ENCODE measurements at regions not wholly inside any gene's neighbourhood (a gene's known extent, or its start where the extent isn't known, plus 50 kb on each side); places are given as distances from the start of the nearest gene placed in this dataset.

DNA sequence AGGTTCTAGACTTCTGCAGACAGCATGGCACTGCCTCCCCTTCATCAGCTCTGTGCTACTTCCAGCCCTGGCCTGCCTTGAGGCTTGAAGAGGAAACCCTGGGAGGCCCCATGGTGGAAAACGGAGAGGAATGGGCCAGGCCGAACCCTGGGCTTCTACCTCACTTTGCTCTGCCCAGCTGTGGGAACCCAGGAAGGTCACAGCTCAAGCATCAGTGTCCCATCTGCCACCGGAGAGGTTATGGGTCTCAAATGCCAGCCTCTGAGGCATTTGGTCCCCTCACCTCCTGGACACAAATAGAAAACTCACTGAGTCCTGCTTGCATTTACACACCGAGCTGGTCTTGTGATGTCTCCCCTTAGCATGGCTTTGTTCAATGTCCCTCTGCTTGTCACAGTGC lies 80.1 kb upstream of the ALDH1B1 start:
- DNase-seq (ENCODE audit: low spot score): no peak

- DNase-seq (ENCODE audit: low spot score): no peak
These were observed 80.9 kb upstream of the ALDH1B1 start for GRCh38 chr9:38311382-38312270.

DNA sequence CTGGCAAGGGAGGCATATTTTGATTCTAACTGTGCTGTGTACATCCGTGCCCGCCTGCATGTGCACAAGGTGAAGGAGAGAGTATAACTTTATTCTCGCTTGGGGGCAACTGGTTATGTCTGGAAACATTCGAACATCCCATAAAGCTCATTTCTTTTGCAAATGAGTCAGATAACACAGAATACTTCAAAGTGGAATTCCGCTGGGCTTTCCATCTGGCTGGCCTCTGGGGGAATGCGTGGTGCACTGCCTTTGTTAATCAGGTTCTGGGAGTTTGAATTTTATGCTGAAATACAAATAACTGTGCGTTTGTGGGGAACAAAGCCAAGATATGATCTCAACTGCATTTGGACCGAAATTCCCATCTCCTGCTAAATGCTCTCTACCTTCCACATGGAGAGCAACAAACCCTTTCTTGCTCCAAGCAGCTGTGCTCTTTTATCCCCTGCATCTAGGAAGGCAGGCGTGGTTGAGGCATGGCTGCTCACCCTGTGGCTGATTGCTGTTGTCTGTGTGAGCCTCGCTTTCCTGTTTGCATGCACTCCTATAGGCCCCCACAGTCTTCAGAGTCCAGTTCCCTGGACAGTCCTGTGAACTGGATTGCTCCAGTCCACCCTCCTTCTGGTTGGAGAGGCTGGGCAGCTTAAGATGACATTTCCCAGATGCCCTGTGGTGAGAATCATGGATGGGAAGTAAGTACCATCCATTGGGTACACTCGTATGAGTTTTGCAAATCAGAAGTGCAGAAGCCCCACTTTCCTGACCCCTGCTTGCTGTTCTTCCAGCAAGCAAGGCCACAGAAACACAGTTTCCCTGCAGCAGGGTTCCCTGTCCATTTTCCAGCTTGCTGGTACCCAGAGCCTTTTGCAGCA lies 82.9 kb upstream of the ALDH1B1 start:
- no peak for DNase-seq (ENCODE audit: low spot score)

- DNase-seq (ENCODE audit: low spot score): no peak
These were observed 84.4 kb upstream of the ALDH1B1 start for GRCh38 chr9:38308136-38308535.

- no peak for DNase-seq (ENCODE audit: low spot score)
These were observed 85.6 kb upstream of the ALDH1B1 start for GRCh38 chr9:38306899-38307298.

DNA sequence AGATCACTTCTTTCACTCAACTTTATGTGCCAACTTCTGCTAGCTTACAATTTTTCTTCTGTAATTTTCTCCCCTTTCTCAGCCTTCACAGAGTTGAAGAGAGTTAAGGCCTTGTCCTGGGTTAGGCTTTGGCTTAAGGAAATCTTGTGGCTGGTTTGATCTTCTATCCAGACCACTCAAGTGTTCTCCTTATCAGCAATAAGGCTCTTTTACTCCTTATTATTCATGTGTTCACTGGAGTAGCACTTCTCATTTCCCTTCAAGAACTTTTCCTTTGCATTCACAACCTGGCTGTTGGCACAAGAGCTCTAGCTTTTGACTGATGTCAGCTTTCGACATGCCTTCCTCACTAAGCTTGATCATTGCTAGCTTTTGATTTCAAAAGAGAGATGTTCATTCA lies 86.9 kb upstream of the ALDH1B1 start:
- no peak for DNase-seq (ENCODE audit: low spot score)

DNA sequence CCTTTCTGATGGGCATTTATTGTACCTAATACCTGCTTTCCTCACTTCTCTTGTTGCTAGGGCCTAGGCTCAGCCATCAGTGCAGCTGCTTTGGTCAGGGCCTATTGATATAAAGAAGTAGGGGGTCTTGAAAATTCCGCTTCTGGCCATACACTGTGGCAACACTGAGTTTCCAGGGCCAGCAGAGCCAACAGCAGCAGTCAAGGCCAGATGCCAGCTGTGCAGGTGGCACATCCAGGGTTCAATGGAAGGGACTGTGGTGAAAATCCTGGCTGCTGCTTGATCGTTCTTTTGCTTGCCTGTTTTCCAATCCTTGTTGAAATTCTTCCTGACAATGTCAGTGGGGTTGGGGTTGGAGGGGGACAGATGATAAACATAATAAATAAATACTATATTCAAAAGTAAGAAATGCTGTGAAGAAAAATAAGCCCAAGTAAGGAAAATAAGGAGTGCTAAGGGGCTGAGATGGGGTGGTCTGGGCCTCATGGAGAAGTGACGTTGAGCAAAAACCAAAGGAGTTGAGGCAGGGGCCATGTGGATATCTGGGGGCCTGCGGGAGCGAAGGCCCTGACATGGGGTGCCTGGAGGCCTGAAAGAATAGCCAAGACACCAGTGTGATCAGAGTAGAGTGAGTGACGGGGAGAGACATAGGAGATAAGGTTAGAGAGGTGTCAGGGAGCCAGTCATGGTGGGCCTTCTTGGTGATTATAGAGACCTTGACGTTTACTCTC lies 91.0 kb upstream of the ALDH1B1 start:
- DNase-seq (ENCODE audit: low spot score): no peak

DNA sequence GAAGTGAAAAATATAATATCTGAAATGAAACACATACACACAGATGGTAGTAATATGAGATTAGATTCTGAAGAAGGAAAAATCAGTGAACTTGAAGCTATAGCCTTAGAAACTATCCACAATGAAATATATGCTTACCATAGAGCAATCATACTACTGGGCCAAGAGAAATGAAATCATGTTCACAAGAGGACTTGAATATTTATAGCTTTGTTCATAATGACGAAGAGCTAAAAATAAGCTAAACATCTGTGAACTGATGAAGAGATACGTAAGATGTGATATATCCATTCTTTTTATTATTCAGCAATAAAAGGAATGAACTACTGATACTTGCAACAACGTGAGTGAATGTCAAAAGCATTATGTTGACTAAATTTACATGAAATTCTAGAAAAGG lies 92.6 kb upstream of the ALDH1B1 start:
- no peak for DNase-seq (ENCODE audit: low spot score)

GRCh38 chr9:38298904-38299303 lies 93.6 kb upstream of the ALDH1B1 start:
- DNase-seq (ENCODE audit: low spot score): no peak

DNA sequence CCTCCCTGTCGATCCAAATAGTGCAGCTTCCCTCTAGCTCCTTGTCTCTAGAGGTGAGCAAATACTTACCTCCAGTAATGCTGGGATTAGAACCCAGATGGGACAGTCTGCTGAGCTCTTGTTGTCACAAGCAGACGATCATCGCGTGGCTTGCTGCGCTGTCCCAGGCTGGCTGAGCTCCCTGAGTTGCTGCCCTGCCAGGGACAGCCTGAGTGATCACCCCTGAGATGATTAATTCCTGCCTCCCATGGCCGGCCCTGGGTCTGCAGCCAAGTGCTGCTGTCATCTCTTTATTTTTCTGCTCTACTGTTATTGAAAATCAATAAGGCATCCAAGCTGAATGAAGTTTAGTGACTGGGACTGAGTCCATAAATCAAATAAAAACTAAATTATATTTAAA lies 94.0 kb upstream of the ALDH1B1 start:
- no peak for DNase-seq (ENCODE audit: low spot score)

DNA sequence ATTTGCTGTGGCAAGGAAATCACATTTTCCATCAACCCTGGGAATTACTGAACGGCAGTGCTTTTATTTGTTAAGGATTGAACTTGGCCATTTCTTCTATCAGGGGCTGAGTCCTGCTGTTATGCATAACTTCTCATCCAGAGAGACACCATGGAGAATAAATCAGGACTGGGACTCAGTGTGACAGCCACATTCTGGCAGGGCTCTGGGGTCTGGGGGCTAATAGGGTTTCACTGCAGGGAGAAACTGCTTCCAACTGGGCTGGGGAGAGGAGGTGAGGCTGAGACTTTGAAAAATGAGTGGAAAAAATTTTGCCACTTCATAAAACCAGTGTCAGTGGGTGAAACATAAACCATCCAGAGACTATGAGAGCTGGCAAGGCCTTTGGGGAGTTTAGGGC lies 95.7 kb upstream of the ALDH1B1 start:
- DNase-seq (ENCODE audit: low spot score): no peak

- DNase-seq (ENCODE audit: low spot score): no peak
These were observed 96.7 kb upstream of the ALDH1B1 start for GRCh38 chr9:38295764-38296163.

- DNase-seq (ENCODE audit: low spot score): no peak
These were observed 98.1 kb upstream of the ALDH1B1 start for GRCh38 chr9:38294220-38294960.

DNA sequence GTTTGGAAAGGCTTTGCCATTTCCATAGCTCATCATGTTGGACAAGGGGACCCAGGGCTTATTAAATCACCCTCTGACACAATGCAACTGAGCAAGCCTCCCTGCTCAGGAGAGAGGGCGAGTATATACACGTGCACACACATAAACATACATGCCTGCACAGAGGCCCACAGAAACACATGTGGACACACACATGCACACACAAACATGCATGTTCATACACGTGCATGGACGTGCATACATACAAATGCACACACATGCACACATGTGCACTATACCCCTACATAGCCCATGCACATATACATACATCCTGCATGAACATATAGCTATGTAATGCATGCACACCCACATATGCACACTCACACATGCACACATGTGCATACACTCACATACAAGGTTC lies 99.5 kb upstream of the ALDH1B1 start:
- DNase-seq (ENCODE audit: low spot score): no peak

DNA sequence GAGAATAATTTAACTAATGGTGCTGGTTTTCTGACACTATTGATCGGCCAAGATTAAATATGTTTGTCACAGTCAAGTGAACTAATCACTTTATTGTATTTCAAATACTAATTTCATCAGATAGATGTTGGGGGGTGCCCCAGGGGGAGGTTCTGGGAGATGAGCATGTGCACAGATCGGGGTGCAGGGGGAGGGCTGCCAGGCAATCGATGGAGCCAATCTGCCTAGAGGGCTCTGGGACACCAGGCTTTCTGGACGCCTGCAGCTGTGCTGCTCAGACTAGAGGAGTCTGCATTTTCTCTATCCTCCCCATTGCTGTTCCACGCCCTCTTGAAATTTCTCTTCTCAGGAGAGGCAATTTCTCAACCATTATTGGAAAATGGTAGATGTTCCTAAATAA lies 100.0 kb upstream of the ALDH1B1 start:
- DNase-seq (ENCODE audit: low spot score): no peak

DNA sequence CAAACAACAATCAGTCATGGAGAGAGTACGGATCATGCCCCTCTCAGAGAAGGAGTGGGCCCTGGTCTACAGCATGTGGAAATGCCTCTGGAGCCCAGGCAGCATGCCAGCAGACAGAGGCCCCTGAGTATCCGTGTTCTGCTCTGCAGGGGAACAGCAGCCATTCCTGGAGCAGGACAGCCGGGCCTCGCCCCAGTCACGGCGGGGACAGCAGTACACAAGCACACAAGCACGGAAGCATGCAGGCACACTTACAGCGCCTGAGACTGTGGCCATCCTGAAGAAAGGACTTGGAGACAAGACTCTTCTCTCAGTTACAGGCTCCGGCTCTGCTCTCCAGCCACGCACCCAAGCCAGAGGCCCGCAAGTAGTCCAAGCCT lies 102.6 kb upstream of the ALDH1B1 start:
- DNase-seq (ENCODE audit: low spot score): no peak

GRCh38 chr9:38289236-38289865 lies 103.2 kb upstream of the ALDH1B1 start:
- DNase-seq (ENCODE audit: low spot score): no peak

GRCh38 chr9:38288502-38288901 lies 104.0 kb upstream of the ALDH1B1 start:
- no peak for DNase-seq (ENCODE audit: low spot score)

- DNase-seq (ENCODE audit: low spot score): no peak
These were observed 105.0 kb upstream of the ALDH1B1 start for GRCh38 chr9:38287420-38287985.

GRCh38 chr9:38286766-38287165 lies 105.7 kb upstream of the ALDH1B1 start:
- no peak for DNase-seq (ENCODE audit: low spot score)

DNA sequence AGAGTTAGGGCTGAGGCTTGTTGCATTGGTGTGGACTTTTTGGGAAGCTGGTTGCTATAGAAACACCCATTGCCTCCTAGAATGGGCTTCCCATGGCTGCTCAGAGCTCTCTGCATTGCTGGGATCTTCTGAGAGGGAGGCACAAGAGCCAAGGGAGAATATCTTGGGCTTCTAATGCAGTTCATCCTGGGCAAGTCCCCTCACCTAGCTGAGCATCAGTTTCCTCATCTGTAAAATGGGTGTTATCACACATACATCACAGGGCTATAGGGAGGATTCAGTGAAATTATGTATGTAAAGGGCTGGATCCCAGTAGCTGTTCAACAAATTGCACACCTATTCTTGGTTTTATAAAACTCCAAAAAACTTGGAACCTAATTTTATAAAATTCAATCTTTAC lies 106.1 kb upstream of the ALDH1B1 start:
- DNase-seq (ENCODE audit: low spot score): no peak

Measured in hepatic stellate cell (primary cell).